CD4-positive, alpha-beta T cell treated with Interleukin-6 for 4 hours (primary cell): ENCODE measurements at regions not wholly inside any gene's neighbourhood (a gene's known extent, or its start where the extent isn't known, plus 50 kb on each side); places are given as distances from the start of the nearest gene placed in this dataset.

ENCODE experiments used
- DNase-seq: peaks from one replicate; pipeline ENCODE4 v3.0.0-alpha.2; 2020; ENCODE audit warnings: mixed read lengths

DNA sequence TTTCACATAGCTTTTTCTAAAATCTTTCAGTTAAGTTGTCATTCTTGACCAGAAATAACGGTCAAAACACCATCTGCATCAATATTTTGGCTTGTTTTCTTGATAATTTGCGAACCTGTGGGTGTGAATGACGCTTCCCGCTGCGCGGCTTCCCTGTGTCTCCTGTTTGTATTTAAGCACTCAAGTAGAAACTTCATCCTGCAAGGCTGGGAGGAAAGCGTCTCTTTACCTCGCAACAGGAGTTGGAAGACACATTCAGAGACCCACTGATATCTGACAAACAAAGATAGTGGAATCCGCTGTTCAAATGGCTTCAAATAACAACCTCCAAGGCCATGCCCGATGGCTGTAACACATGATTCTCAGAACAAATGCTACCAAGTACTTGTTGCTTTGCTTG lies 704.9 kb downstream of the DCDC2C start:
- no peak for DNase-seq

GRCh38 chr2:4412637-4413187 lies 709.3 kb downstream of the DCDC2C start:
- DNase-seq: no peak

- DNase-seq: no peak
Measured at GRCh38 chr2:4415171-4415570, 711.8 kb downstream of the DCDC2C start.

- no peak for DNase-seq
Measured at GRCh38 chr2:4415810-4416413, 712.5 kb downstream of the DCDC2C start.

GRCh38 chr2:4416431-4416830 lies 713.1 kb downstream of the DCDC2C start:
- DNase-seq: no peak

DNA sequence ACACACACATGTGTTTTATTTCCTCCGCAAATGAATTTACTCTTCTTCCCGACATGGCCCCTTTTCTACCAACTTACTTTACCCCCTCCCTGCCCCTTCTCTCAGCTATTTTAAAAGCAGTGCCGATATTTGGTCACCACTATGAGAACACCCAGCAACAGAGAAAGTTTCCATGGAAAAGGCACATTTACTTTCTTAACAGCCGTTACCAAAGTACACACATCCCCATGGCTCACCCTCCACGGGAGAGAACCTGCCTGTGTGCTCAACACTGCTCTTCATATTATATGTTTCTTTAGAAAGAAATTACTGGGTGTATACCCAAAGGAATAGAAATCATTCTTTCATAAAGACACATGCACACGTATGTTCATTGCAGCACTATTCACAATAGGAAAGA lies 714.4 kb downstream of the DCDC2C start:
- no peak for DNase-seq

DNA sequence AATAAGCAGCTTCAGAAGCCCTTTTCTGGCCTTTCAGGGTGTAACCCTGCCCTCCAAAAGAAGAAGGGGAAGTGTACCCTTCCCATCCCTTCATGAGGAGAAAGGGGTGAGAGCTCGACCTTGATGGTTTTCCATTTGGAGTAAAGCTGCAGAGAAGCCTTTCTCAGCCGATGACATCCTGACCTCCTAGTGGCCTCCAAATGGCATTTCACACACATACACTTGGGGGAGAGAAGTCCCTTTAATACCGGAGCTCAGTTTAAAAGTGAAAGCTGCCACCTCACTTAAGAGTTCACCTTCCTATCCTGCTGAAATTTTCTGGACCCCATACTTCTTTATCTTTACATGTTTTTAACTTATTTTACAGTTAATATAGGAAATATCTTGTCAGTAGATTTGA lies 716.7 kb downstream of the DCDC2C start:
- DNase-seq: no peak

- no peak for DNase-seq
Measured at GRCh38 chr2:4424153-4424552, 720.8 kb downstream of the DCDC2C start.

DNA sequence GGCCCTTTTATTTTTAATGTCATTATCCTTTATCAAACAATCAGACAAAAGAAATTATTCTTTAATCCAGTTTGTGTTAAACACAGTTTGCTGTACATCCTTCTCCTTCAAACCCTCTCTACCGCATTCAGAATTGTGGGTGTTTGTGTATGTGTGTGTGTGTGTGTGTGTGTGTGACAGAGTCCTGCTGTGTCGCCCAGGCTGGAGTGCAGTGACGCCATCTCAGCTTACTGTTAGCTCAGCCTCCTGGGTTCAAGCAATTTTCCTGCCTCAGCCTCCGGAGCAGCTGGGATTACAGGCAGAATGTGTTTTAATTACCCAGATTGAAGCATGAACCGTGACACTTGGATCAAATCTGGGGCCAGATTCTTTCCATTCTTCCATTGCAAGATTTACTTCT lies 723.7 kb downstream of the DCDC2C start:
- DNase-seq: no peak

DNA sequence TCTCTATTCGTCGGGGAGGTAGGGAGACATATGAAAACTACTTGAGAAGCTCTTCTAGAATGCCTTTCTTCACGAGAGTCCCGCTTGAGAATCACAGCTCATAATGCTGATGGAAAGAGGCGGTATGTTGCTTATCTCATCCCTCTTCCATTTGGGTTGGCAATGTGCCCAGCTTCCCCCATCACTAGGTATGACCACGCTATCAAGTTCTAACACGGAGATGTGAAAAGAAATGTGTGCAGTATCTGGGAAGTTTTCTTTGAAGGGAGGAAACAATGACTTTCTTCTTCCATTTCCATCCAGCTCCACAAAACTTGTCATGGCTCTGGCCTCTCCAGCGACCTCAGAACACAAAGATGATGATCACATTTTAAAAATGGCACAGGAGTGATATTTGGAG lies 742.4 kb downstream of the DCDC2C start:
- no peak for DNase-seq

- no peak for DNase-seq
Measured at GRCh38 chr2:4454907-4455306, 751.5 kb downstream of the DCDC2C start.

DNA sequence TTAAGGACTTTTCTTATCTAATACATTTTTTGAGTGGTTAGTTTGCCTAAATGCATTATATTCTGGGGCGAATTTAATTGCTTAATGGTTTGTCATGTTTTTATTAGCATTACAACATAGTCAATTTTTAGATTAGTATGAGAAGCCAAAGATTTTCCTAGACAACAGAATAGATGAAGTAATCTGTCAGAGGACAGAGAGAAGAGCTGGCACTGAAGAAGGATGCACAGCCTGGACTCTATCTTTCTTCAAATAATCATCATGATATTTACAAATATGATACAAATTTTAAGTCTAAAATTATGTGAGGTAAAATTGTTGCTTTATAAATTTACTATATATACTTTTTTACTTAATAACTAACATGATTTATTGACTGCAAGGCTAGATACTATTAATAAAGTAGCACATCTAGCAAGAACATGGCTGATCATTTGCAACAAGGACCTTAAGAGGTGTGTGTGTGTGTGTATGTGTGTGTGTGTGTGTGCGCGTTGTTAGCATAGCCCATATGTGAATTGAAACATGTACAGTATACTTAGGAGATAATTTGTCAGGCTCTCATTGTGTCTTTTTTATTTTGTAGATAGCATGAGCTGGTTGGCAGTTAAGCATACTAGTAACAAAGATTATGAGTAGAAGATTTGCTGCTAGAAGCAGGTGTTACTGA lies 752.2 kb downstream of the DCDC2C start:
- no peak for DNase-seq

DNA sequence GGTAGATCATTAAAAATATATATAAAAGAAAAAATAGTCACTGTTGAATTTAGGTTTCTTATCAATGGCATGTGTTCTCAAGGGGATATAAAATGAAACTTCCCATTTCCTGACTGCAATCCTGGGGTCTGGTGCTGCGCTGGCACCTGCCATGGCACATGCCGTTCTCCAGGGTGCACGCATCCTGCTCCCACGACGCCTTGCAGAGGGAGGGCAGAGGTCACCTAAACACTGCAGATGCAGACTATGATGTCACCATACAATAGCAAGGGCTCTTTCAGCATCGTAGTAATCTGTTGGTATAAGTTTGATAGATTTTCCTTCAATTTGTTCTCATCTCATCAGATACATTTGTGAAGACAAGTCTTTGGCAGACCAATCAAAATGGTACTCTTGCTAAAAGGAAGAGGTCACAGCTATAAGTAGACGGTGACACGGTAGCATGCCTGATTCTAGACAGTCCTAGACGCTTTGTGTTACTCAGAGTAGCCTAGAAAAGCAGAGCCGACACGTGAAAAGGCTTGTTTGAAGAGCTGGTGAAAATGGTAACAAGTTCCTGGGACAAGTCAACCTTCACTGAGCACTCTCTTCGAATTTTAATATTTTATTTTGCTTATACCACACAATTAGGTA lies 761.4 kb downstream of the DCDC2C start:
- no peak for DNase-seq

GRCh38 chr2:4465671-4466070 lies 762.3 kb downstream of the DCDC2C start:
- DNase-seq: no peak

DNA sequence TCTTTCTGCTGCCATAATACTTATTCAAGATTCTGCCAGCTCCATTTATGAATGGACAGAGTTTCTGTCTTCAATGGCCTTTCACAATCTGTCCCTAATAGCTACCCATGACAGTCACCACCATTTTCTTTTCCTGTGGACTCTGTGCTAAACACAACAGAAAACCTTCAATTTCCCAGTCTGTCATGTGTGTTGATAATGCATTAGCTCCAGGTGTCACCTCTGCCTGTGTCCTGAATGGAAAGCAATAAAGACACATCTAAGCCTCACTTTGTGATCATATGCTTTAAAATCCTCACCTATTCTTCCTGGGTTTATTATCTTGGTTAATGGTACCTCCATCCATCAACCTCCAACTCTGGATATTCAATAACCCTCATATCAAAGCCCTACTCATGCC lies 772.2 kb downstream of the DCDC2C start:
- no peak for DNase-seq

DNA sequence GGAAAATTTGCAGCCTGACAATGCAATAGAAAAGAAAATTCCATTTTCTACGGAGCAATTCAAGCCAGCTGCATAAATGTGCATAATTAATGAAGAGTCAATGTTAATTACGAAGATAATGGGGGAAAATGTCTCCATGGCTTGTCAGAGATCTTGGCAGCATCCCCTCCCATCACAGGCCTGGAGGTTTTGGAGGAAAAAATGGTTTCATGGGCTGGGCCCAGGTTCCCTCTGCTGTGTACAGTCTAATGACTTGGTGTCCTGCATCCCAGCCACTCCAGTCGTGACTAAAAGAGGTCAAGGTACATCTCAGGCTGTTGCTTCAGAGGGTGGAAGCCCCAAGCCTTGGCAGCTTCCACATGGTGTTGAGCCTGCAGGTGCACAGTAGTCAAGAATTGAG lies 779.7 kb downstream of the DCDC2C start:
- no peak for DNase-seq

GRCh38 chr2:4486971-4487370 lies 783.6 kb downstream of the DCDC2C start:
- no peak for DNase-seq

- no peak for DNase-seq
Measured at GRCh38 chr2:4499316-4500030, 796.1 kb downstream of the DCDC2C start.

DNA sequence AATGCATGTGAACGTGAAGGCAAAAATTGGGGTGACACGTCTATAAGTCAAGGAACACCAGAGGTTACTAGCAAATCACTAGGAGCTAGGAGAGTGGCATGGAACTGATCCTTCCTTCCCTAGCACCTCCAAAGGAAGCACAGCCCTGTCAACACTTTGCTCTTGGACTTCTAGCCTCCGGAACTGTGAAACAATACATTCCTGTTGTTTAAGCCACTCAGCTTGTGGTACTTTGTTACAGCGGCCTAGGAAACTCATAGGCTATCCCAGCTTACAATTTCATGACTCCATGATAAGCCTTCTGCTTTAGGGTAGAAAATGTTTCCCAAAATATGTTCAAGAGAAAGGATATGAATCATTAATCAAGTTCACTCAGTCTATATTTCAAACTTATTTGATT lies 798.1 kb downstream of the DCDC2C start:
- DNase-seq: no peak

- no peak for DNase-seq
Measured at GRCh38 chr2:4502230-4502843, 799.0 kb downstream of the DCDC2C start.

DNA sequence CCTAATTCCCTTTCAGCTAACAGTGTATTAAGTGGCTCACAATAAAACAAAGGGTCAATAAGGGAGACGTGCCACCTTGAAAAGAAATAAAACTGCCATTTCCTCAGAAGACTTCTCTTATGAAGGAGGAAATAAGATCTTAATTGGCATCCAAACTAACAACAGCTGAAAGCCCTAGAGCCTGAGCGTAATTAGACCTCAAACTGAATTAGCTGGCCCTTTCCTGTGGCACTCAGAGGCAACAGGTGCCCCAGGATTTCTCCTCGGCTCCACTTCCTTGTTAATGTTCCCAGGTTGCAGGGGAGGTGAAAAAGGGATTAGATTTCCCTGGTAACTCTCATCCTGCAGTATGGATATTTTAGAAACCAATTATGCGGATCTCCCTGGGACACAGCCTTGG lies 804.3 kb downstream of the DCDC2C start:
- no peak for DNase-seq

GRCh38 chr2:4515871-4516761 lies 812.7 kb downstream of the DCDC2C start:
- DNase-seq: no peak
